GM12875 (cell line): ENCODE measurements at regions not wholly inside any gene's neighbourhood (a gene's known extent, or its start where the extent isn't known, plus 50 kb on each side); places are given as distances from the start of the nearest gene placed in this dataset.

ENCODE experiments used
- H3K4me3 ChIP-seq: one replicate; pipeline ENCODE4 v1.5.1; 2011; ENCODE audit warnings: low read depth, low read length, control low read depth
- CTCF ChIP-seq: IDR thresholded peaks from 2 replicates; pipeline ENCODE4 v1.5.1; 2011; ENCODE audit warnings: low read depth, mild to moderate bottlenecking, control low read depth, inconsistent platforms, low read length, moderate library complexity, borderline replicate concordance; ENCODE audit not compliant: insufficient read depth

GRCh38 chr2:129708221-129708967 is 271.1 kb upstream of the RAB6C start:
- H3K4me3 ChIP-seq, result no peak overlapping the region

GRCh38 chr2:129709001-129709955 is 270.2 kb upstream of the RAB6C start:
- no peak for TF ChIP-seq CTCF
- no peak overlapping the region for H3K4me3 ChIP-seq

More at GRCh38 chr2:129708221-129708967, 271.1 kb upstream of the RAB6C start:
- TF ChIP-seq CTCF, result no peak

- H3K4me3 ChIP-seq, result no peak overlapping the region
- TF ChIP-seq CTCF, result no peak
These were observed 269.4 kb upstream of the RAB6C start for GRCh38 chr2:129709956-129710598.

- no peak for TF ChIP-seq CTCF
- H3K4me3 ChIP-seq, result no peak overlapping the region
These were observed 268.6 kb upstream of the RAB6C start for GRCh38 chr2:129710670-129711495.

GRCh38 chr2:129711816-129712675 is 267.4 kb upstream of the RAB6C start:
- no peak for TF ChIP-seq CTCF
- no peak overlapping the region for H3K4me3 ChIP-seq

GRCh38 chr2:129712676-129712985 is 266.8 kb upstream of the RAB6C start:
- no peak for TF ChIP-seq CTCF
- no peak overlapping the region for H3K4me3 ChIP-seq
